ENCODE measurements at regions not wholly inside any gene's neighbourhood (a gene's known extent, or its start where the extent isn't known, plus 50 kb on each side); places are given as distances from the start of the nearest gene placed in this dataset.

GRCh38 chr12:92038476-92038875, 107.2 kb downstream of the BTG1 start:
- Histone ChIP-seq H3K9me3 (ENCODE audit: control insufficient read depth, insufficient read depth, low read depth, low read length) (no peaks in the 10 kb centered on the region), H3K4me3 (ENCODE audit: low read depth in 2 of 2, low read length in 2 of 2) (no peak overlapping the region), H3K27ac (ENCODE audit: low read length) (no peak overlapping the region), H3K36me3 (ENCODE audit: control insufficient read depth, insufficient read depth, low read length) (no peaks in the 10 kb centered on the region), H3K4me1 (ENCODE audit: control insufficient read depth, insufficient read depth, low read length) (peaks cover 6% of the 10 kb centered on the region; the same call in 1 of the 2 replicates), H3K27me3 (ENCODE audit: control insufficient read depth, insufficient read depth, low read length) (no peaks in the 10 kb centered on the region)
- ATAC-seq (no peak), DNase-seq (ENCODE audit: low read depth, low spot score) (no peak)
- BruUV-seq (replicated peaks) = no TSS peak
- intact Hi-C loops (cut with micrococcal nuclease; ENCODE audit: unreplicated experiment) (no loop called here), in situ Hi-C loops (cut with HindIII; ENCODE audit: low pct_unique_long_range_greater_than_20kb, low sequenced_read_pairs) (no loop called here)
- ChIA-PET POLR2A (interaction anchor here (0.5 kb wide), 1 partner anchor 369 kb away, joined by 11 read pairs; no protein-coding TSS in a partner anchor), CTCF (no interaction called here)
- TF ChIP-seq TCF7L2 (IDR thresholded peaks at IDR 0.05; ENCODE audit: low read depth, low read length) (no peak), REST (IDR thresholded peaks at IDR 0.05; ENCODE audit: insufficient read depth in 1 of 2, low read depth in 2 of 2, low read length in 1 of 2) (no peak), SIN3A (IDR thresholded peaks at IDR 0.05; ENCODE audit: borderline replicate concordance, insufficient read depth, low read depth, low read length) (no peak), CTCF (IDR thresholded peaks at IDR 0.05) (no peak), POLR2AphosphoS5 (IDR thresholded peaks at IDR 0.05; ENCODE audit: low read depth, low read length) (no peak)

GRCh38 chr12:92036771-92037453, 108.7 kb downstream of the BTG1 start:
- peaks cover 6% of the 10 kb centered on the region; the same call in 1 of the 2 replicates for H3K4me1 ChIP-seq (ENCODE audit: control insufficient read depth, insufficient read depth, low read length)
- no TSS peak for BruUV-seq (replicated peaks)
- DNase-seq (ENCODE audit: low read depth, low spot score) (no peak), ATAC-seq (no peak)
- CTCF ChIA-PET = no interaction called here
- in situ Hi-C loops (cut with HindIII; ENCODE audit: low pct_unique_long_range_greater_than_20kb, low sequenced_read_pairs) (no loop called here), intact Hi-C loops (cut with micrococcal nuclease; ENCODE audit: unreplicated experiment) (no loop called here)
- H3K9me3 ChIP-seq (ENCODE audit: control insufficient read depth, insufficient read depth, low read depth, low read length) = no peaks in the 10 kb centered on the region
- H3K4me3 ChIP-seq (ENCODE audit: low read depth in 2 of 2, low read length in 2 of 2) = no peak overlapping the region
- POLR2A ChIA-PET = no interaction called here
- no peak for TF ChIP-seq CTCF (IDR thresholded peaks at IDR 0.05)
- TF ChIP-seq REST (IDR thresholded peaks at IDR 0.05; ENCODE audit: insufficient read depth in 1 of 2, low read depth in 2 of 2, low read length in 1 of 2) = no peak
- TF ChIP-seq TCF7L2 (IDR thresholded peaks at IDR 0.05; ENCODE audit: low read depth, low read length) = no peak
- no peak for TF ChIP-seq SIN3A (IDR thresholded peaks at IDR 0.05; ENCODE audit: borderline replicate concordance, insufficient read depth, low read depth, low read length)
- TF ChIP-seq POLR2AphosphoS5 (IDR thresholded peaks at IDR 0.05; ENCODE audit: low read depth, low read length) = no peak
- H3K36me3 ChIP-seq (ENCODE audit: control insufficient read depth, insufficient read depth, low read length) = no peaks in the 10 kb centered on the region
- no peak overlapping the region for H3K27ac ChIP-seq (ENCODE audit: low read length)
- no peaks in the 10 kb centered on the region for H3K27me3 ChIP-seq (ENCODE audit: control insufficient read depth, insufficient read depth, low read length)
